GM10266 (cell line): ENCODE measurements at regions not wholly inside any gene's neighbourhood (a gene's known extent, or its start where the extent isn't known, plus 50 kb on each side); places are given as distances from the start of the nearest gene placed in this dataset.

Source experiments
- DNase-seq: peaks from one replicate; pipeline ENCODE4 v3.0.0; 2012; ENCODE audit errors: extremely low spot score
- CTCF ChIP-seq: IDR thresholded peaks from 2 replicates; pipeline ENCODE4 v1.5.1; 2012; ENCODE audit warnings: mild to moderate bottlenecking, low read depth; ENCODE audit not compliant: control insufficient read depth, insufficient read depth; ENCODE audit errors: missing control alignments

GRCh38 chr9:119956111-119956510, 586.9 kb upstream of the BRINP1 start:
- no peak for DNase-seq
- TF ChIP-seq CTCF: no peak

GRCh38 chr9:119955276-119955675, 586.0 kb upstream of the BRINP1 start:
- TF ChIP-seq CTCF: no peak
- no peak for DNase-seq

- DNase-seq: no peak
- no peak for TF ChIP-seq CTCF
Measured at GRCh38 chr9:119951591-119951990, 582.4 kb upstream of the BRINP1 start.

- TF ChIP-seq CTCF: no peak
- no peak for DNase-seq
Measured at GRCh38 chr9:119951090-119951489, 581.9 kb upstream of the BRINP1 start.

- no peak for TF ChIP-seq CTCF
- no peak for DNase-seq
Measured at GRCh38 chr9:119945686-119946085, 576.5 kb upstream of the BRINP1 start.

- TF ChIP-seq CTCF: no peak
- DNase-seq: no peak
Measured at GRCh38 chr9:119941091-119941490, 571.9 kb upstream of the BRINP1 start.

- DNase-seq: no peak
- no peak for TF ChIP-seq CTCF
Measured at GRCh38 chr9:119938871-119939270, 569.6 kb upstream of the BRINP1 start.

GRCh38 chr9:119934497-119934896, 565.3 kb upstream of the BRINP1 start:
- TF ChIP-seq CTCF: no peak
- no peak for DNase-seq
